GM21737 (cell line): ENCODE measurements at regions not wholly inside any gene's neighbourhood (a gene's known extent, or its start where the extent isn't known, plus 50 kb on each side); places are given as distances from the start of the nearest gene placed in this dataset.

Experiments
- ATAC-seq: cut with Tn5 transposase; IDR thresholded peaks from one replicate; pipeline ENCODE4 v1.9.1; 2021; ENCODE audit warnings: mild to moderate bottlenecking, moderate library complexity; ENCODE audit not compliant: unreplicated experiment

- ATAC-seq = no peak
These were observed 238.8 kb upstream of the ADAMTS16 start for GRCh38 chr5:4901305-4901811.

DNA sequence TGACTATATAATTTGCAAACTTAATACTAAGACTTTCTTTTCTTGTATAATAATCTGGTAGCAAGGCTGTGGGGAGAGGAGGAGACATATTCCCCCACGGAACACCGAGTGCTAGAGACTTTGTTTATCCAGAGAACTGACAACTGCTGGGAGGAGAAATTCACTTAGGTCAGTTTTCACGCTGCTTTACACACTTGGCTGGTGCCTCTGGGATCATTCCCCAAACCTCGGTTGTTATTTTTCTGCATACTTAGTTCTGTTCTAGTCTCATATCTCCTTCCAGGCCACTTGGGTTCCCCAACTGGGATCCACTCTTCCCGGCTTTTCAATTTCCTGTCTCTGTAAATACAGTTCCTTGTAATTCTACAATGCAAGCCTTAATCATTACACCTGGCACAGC, 238.2 kb upstream of the ADAMTS16 start:
- ATAC-seq = no peak

DNA sequence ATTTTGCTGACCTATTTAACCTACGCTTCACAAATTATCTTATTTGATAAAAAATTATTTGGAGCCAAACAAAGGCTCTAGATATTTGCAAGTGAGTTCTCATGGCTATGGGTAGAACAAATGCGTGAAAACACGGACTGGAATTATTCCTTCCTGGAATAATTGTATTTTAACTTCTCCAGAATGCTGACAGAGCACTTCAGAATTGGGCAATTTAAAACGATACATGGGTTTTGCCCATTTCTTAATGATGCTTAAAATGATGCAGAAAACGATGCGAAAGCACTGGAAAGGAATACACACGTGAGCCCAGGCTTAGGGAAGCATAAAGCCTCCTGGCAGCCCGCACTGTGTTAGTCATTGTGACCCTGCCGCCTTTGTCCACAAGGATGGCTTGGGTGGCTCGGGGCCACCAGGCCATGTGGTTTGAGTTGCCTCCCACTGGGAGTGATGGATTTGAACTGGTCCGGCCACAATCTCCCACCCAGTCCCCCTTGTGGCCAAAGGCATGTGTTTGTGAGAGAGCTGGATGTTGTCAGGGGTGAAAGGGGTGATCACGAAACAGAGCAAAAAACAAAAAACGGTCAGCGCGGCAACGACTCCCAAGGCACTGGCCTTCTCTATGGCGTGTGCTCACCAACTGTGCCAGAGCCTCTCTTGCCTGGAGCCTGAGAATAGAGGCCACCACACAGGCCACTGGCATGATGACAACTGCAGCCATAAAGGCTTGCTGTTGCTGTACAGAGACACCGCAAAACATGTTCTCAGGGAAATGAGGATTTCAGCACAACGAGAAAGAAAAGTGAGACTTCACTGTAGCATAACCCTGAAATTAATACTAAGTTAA, 234.2 kb upstream of the ADAMTS16 start:
- ATAC-seq = no peak

GRCh38 chr5:4906786-4907185, 233.3 kb upstream of the ADAMTS16 start:
- no peak for ATAC-seq

- ATAC-seq = no peak
These were observed 232.6 kb upstream of the ADAMTS16 start for GRCh38 chr5:4907571-4907970.

GRCh38 chr5:4909086-4909485, 231.0 kb upstream of the ADAMTS16 start:
- no peak for ATAC-seq

- ATAC-seq = no peak
These were observed 228.3 kb upstream of the ADAMTS16 start for GRCh38 chr5:4911646-4912403.

DNA sequence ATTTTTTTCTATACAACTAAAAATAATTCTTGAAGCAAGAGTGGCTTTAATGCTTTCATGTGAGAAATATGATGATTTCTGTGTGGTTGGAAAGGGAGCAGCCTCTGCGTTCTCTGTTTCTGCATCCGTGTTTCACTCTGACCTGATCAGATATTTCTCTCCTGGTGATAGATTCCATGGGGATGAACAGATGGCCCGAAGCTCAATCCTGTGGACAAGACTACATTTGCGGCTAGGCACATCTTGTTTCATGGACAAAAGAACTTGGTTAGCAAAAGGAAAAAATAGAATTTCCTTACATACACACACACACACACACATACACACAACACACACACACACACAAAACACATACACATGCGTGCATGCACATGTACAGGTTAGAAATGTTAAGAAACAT, 218.2 kb upstream of the ADAMTS16 start:
- ATAC-seq = no peak

- no peak for ATAC-seq
These were observed 215.6 kb upstream of the ADAMTS16 start for GRCh38 chr5:4924577-4924976.

DNA sequence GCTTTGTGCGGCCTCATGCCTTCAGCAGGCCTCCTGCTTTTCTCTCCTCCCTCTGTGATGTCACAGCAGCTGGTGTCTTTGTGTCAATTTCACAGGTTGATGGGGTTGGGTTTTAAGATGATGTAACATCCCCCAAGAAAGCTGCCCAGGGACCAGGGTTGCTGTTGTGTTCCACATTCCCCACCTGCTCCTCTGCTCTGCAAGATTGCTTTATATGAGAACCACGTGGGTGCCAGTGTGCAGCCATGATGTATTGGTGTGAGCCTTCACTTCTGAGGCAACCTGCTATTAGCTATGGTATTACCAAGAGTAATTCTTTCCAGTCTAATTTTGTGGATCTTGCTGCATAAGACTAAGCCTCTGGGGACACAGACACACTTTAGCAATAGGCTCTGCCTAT, 213.0 kb upstream of the ADAMTS16 start:
- ATAC-seq = no peak

DNA sequence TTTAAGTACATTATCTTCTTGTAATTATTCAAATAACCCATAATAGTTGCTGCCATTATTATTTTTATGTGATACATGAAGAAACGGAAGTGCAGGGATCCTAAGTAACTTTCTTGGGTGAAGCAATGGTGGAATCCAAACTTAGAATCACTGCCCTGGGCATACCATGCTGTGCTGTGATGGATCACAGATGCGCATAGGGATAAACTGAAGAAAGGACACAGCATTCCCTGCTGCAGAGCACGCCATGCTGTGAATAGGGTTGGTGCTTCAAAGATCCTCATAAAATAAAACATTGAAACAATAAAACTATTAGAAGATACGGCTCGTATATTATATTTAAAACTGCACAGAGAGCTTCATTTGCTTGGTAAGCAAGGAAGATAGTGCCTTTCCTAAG, 211.7 kb upstream of the ADAMTS16 start:
- ATAC-seq = no peak

GRCh38 chr5:4929092-4929655, 211.0 kb upstream of the ADAMTS16 start:
- ATAC-seq = no peak

- ATAC-seq = no peak
These were observed 200.9 kb upstream of the ADAMTS16 start for GRCh38 chr5:4939042-4939781.

DNA sequence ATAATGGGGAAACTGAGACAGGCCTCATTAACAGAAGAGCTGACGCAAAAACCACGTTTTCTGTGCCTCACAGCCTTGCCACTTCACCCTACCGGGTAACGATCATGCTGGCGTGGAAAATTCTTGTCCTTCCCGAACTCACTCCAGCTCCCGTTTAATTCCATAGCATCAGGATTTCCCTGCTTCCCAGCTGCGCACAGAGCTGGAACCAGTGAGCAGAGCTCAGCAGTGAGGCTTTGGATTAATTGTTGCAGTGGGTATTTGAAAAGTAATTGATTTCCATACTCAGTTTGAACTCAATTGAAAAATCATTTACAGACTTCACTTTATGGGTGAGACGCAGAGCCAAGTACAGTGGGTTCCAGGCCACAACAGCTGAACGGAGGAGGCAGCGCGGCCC, 199.0 kb upstream of the ADAMTS16 start:
- ATAC-seq = no peak

DNA sequence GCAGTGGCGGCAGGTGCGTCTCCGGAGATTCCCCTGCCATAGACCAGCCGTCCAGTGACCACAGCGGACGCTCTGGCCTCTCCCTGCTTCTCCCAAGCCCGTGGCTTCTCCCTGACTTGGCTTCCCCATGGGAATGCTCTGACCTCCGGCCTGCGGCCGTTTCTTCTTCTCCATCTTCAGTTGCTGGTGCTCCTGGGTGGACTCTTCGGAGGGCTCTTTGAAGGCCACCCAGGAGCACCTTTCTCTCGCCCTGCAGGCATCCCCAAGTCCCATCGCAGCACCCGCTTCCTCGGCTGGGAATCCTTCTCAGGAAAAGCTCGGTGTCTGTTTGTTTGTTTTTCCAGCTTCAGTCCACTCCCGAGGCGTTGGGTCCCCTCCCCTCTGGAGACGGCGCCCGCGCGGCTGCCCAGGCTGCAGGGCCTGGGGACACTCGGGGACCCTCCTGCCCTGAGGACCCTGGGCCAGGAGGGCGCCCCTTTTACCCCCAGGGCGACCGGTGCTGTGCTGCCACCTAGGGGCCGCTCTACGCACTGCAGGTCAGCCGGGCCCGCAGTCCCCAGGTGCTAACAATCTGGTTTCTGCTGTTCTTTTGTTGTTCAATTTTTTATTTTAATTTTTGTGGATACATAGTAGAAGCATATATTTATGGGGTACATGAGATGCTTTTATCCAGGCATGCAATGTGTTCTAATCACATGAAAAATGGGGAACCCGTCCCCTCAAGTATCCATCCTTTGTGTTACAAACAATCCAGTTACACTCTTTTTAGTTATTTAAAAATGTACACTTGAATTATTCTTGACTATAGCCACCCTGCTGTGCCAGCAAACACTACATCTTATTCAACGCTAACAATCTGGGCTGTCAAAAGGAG, 197.9 kb upstream of the ADAMTS16 start:
- no peak for ATAC-seq

- no peak for ATAC-seq
These were observed 197.3 kb upstream of the ADAMTS16 start for GRCh38 chr5:4942831-4943178.

DNA sequence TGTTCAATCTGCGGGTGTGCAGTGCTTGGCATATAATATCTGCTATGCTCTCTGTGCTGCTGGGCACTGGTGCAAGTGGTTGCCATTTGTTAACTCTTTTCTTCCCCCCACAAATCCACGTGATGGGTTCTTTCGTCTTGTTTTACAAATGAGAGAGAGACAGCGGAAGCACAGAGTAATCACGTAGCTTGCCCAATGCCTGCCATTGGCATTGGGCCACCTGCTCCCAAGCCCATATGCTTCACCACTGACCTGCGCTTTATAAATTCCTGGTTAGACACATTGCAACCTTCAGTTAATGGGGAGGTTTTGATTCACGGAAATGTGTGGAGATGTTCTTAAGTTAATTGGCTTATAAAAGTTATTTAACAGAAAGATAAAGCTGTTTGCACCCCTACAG, 194.8 kb upstream of the ADAMTS16 start:
- ATAC-seq = no peak

DNA sequence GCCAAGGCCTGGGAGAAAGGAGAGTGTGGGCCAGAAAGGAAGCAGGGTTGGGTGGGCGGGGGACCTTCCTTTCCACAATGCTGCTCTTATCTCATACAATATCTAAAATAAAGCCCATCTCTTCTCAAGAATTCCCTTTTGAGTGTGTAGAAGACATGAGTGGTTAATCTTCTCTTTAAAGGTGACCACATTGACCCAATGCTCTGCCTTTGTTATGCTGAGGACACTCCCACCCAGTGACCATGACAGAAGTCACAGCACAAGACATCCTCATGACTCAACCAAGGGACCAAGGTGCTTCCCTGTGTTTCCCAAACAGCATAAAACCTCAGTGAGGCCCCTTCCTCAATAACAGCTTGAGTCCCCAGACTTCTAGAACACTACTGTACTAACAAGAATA, 193.0 kb upstream of the ADAMTS16 start:
- no peak for ATAC-seq

GRCh38 chr5:4947893-4948536, 192.1 kb upstream of the ADAMTS16 start:
- no peak for ATAC-seq

DNA sequence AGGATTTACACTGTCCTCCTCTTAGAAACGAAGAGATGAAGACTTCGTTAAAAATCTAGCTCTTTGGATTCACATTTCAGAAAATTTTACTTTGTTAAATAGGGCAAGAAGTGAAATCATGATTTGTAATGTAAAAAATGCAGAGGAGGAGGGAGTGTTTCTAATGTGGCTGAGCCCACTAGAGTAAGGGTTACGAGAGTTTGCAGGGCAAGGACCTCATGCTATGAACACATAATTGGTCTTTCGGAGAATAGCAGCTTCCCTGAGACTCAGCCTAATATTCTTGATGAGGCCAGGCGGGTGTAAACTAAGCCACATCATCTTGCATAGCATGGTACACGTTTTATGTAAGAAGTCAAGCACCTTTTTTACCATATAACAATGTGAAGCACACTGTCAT, 191.0 kb upstream of the ADAMTS16 start:
- no peak for ATAC-seq
